ENCODE measurements at regions not wholly inside any gene's neighbourhood (a gene's known extent, or its start where the extent isn't known, plus 50 kb on each side); places are given as distances from the start of the nearest gene placed in this dataset.

DNA sequence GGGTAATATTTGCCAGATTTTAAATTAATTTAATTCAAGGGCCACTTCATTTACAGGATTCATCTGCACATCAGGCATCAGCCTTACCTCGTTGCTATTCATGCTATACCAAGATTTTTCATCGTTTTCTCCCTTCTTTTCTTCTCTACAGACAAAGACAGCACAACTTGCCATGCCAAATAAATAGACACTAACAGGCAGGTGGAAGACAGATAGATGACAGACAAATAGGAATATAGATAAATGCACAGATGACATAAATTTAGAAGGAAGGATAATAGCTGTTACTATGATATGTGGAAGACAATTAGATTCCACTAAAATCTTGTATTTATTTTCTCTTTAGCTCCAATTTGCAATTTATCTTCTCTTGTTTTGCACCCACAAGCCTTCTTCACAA lies 164.5 kb upstream of the ARX start:
- TF ChIP-seq, protein P1, sequence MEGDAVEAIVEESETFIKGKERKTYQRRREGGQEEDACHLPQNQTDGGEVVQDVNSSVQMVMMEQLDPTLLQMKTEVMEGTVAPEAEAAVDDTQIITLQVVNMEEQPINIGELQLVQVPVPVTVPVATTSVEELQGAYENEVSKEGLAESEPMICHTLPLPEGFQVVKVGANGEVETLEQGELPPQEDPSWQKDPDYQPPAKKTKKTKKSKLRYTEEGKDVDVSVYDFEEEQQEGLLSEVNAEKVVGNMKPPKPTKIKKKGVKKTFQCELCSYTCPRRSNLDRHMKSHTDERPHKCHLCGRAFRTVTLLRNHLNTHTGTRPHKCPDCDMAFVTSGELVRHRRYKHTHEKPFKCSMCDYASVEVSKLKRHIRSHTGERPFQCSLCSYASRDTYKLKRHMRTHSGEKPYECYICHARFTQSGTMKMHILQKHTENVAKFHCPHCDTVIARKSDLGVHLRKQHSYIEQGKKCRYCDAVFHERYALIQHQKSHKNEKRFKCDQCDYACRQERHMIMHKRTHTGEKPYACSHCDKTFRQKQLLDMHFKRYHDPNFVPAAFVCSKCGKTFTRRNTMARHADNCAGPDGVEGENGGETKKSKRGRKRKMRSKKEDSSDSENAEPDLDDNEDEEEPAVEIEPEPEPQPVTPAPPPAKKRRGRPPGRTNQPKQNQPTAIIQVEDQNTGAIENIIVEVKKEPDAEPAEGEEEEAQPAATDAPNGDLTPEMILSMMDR (IDR thresholded peaks at IDR 0.05): no peak
- TF ChIP-seq POLR2A (IDR thresholded peaks at IDR 0.05): no peak
- no peak for TF ChIP-seq POLR2AphosphoS5 (IDR thresholded peaks at IDR 0.05)
- no peak for TF ChIP-seq EP300 (IDR thresholded peaks at IDR 0.05)
